Adipocyte (in vitro differentiated cells): ENCODE measurements at regions not wholly inside any gene's neighbourhood (a gene's known extent, or its start where the extent isn't known, plus 50 kb on each side); places are given as distances from the start of the nearest gene placed in this dataset.

ENCODE experiments used
- DNase-seq: peaks from one replicate; pipeline ENCODE4 v3.0.0-alpha.2; 2015; ENCODE audit warnings: low read depth
- H3K27me3 ChIP-seq: replicated peaks from 2 replicates; pipeline ENCODE4 v1.7.0; 2013; ENCODE audit warnings: mild to moderate bottlenecking, low read length, moderate library complexity; ENCODE audit not compliant: control insufficient read depth, insufficient read depth
- H3K36me3 ChIP-seq: 2 replicates; pipeline ENCODE4 v1.7.0; 2013; ENCODE audit warnings: low read length, mild to moderate bottlenecking, moderate library complexity; ENCODE audit not compliant: control insufficient read depth, insufficient read depth, severe bottlenecking
- H3K4me1 ChIP-seq: 2 replicates; pipeline ENCODE4 v1.7.0; 2013; ENCODE audit warnings: mild to moderate bottlenecking, low read length, moderate library complexity; ENCODE audit not compliant: control insufficient read depth, insufficient read depth
- H3K4me3 ChIP-seq: 2 replicates; pipeline ENCODE4 v1.7.0; 2013; ENCODE audit warnings: mild to moderate bottlenecking, low read length, moderate library complexity
- H3K9ac ChIP-seq: 2 replicates; pipeline ENCODE4 v1.7.0; 2013; ENCODE audit warnings: mild to moderate bottlenecking, low read length, moderate library complexity
- H3K9me3 ChIP-seq: 2 replicates; pipeline ENCODE4 v1.7.0; 2013; ENCODE audit warnings: mild to moderate bottlenecking, low read length, moderate library complexity; ENCODE audit not compliant: control insufficient read depth

- Histone ChIP-seq H3K9me3 (no peaks in the 10 kb centered on the region), H3K9ac (no peak overlapping the region), H3K4me1 (no peaks in the 10 kb centered on the region), H3K36me3 (no peaks in the 10 kb centered on the region), H3K4me3 (no peak overlapping the region), H3K27me3 (peaks cover 17% of the 10 kb centered on the region)
- DNase-seq, result no peak
These were observed 133.7 kb downstream of the RNASET2 start for GRCh38 chr6:166822609-166823008.

GRCh38 chr6:166820483-166820882 is 135.9 kb downstream of the RNASET2 start:
- Histone ChIP-seq H3K9ac (no peak overlapping the region), H3K4me1 (no peaks in the 10 kb centered on the region), H3K9me3 (no peaks in the 10 kb centered on the region), H3K27me3 (peaks cover 17% of the 10 kb centered on the region), H3K4me3 (no peak overlapping the region), H3K36me3 (no peaks in the 10 kb centered on the region)
- no peak for DNase-seq

- no peak overlapping the region for H3K4me3 ChIP-seq
- H3K9me3 ChIP-seq, result no peaks in the 10 kb centered on the region
- peaks cover 17% of the 10 kb centered on the region for H3K27me3 ChIP-seq
- H3K9ac ChIP-seq, result no peak overlapping the region
- H3K36me3 ChIP-seq, result no peaks in the 10 kb centered on the region
- no peak for DNase-seq
- H3K4me1 ChIP-seq, result no peaks in the 10 kb centered on the region
These were observed 136.3 kb downstream of the RNASET2 start for GRCh38 chr6:166820070-166820469.

GRCh38 chr6:166815629-166816028 is 140.7 kb downstream of the RNASET2 start:
- H3K4me1 ChIP-seq, result no peaks in the 10 kb centered on the region
- H3K9ac ChIP-seq, result no peak overlapping the region
- H3K36me3 ChIP-seq, result no peaks in the 10 kb centered on the region
- DNase-seq, result peak; percentile 33
- peaks cover 6% of the 10 kb centered on the region for H3K27me3 ChIP-seq
- no peak overlapping the region for H3K4me3 ChIP-seq
- no peaks in the 10 kb centered on the region for H3K9me3 ChIP-seq

GRCh38 chr6:166814390-166814789 is 142.0 kb downstream of the RNASET2 start:
- no peak overlapping the region for H3K4me3 ChIP-seq
- no peaks in the 10 kb centered on the region for H3K36me3 ChIP-seq
- no peaks in the 10 kb centered on the region for H3K4me1 ChIP-seq
- no peaks in the 10 kb centered on the region for H3K9me3 ChIP-seq
- H3K27me3 ChIP-seq, result peaks cover under 1% of the 10 kb centered on the region
- H3K9ac ChIP-seq, result no peak overlapping the region
- no peak for DNase-seq

- Histone ChIP-seq H3K4me3 (no peak overlapping the region), H3K36me3 (no peaks in the 10 kb centered on the region), H3K9ac (no peak overlapping the region), H3K4me1 (no peaks in the 10 kb centered on the region), H3K27me3 (no peaks in the 10 kb centered on the region), H3K9me3 (no peaks in the 10 kb centered on the region)
- DNase-seq, result no peak
These were observed 142.9 kb downstream of the RNASET2 start for GRCh38 chr6:166813461-166813860.

GRCh38 chr6:166810864-166811263 is 145.5 kb downstream of the RNASET2 start:
- H3K27me3 ChIP-seq, result no peaks in the 10 kb centered on the region
- H3K4me3 ChIP-seq, result no peak overlapping the region
- H3K9ac ChIP-seq, result no peak overlapping the region
- H3K4me1 ChIP-seq, result no peaks in the 10 kb centered on the region
- DNase-seq, result no peak
- peaks cover 16% of the 10 kb centered on the region for H3K9me3 ChIP-seq
- no peaks in the 10 kb centered on the region for H3K36me3 ChIP-seq

GRCh38 chr6:166809721-166810120 is 146.6 kb downstream of the RNASET2 start:
- H3K9me3 ChIP-seq, result peaks cover 19% of the 10 kb centered on the region
- no peak overlapping the region for H3K9ac ChIP-seq
- no peak for DNase-seq
- H3K27me3 ChIP-seq, result no peaks in the 10 kb centered on the region
- no peaks in the 10 kb centered on the region for H3K36me3 ChIP-seq
- H3K4me1 ChIP-seq, result no peaks in the 10 kb centered on the region
- no peak overlapping the region for H3K4me3 ChIP-seq

- peaks cover 19% of the 10 kb centered on the region for H3K9me3 ChIP-seq
- no peak for DNase-seq
These were observed 149.2 kb downstream of the RNASET2 start for GRCh38 chr6:166806962-166807757.

GRCh38 chr6:166806217-166806838 is 150.0 kb downstream of the RNASET2 start:
- Histone ChIP-seq H3K4me3 (no peak overlapping the region), H3K9ac (no peak overlapping the region), H3K4me1 (peaks cover 3% of the 10 kb centered on the region), H3K36me3 (no peaks in the 10 kb centered on the region), H3K27me3 (no peaks in the 10 kb centered on the region), H3K9me3 (peaks cover 19% of the 10 kb centered on the region)
- no peak for DNase-seq

More at GRCh38 chr6:166806962-166807757, 149.2 kb downstream of the RNASET2 start:
- Histone ChIP-seq H3K4me3 (no peak overlapping the region), H3K9ac (no peak overlapping the region), H3K27me3 (no peaks in the 10 kb centered on the region), H3K36me3 (no peaks in the 10 kb centered on the region), H3K4me1 (peaks cover 3% of the 10 kb centered on the region)

- Histone ChIP-seq H3K27me3 (no peaks in the 10 kb centered on the region), H3K4me3 (no peak overlapping the region), H3K9ac (no peak overlapping the region)
These were observed 152.9 kb downstream of the RNASET2 start for GRCh38 chr6:166803471-166803870.

More at GRCh38 chr6:166803471-166803870, 152.9 kb downstream of the RNASET2 start:
- peaks cover 19% of the 10 kb centered on the region for H3K9me3 ChIP-seq
- no peak for DNase-seq
- no peaks in the 10 kb centered on the region for H3K36me3 ChIP-seq
- H3K4me1 ChIP-seq, result peaks cover 3% of the 10 kb centered on the region
